ENCODE measurements at regions not wholly inside any gene's neighbourhood (a gene's known extent, or its start where the extent isn't known, plus 50 kb on each side); places are given as distances from the start of the nearest gene placed in this dataset.
A peak's percentile ranks its signal among the peaks of the same experiment; 100 is the strongest.

DNA sequence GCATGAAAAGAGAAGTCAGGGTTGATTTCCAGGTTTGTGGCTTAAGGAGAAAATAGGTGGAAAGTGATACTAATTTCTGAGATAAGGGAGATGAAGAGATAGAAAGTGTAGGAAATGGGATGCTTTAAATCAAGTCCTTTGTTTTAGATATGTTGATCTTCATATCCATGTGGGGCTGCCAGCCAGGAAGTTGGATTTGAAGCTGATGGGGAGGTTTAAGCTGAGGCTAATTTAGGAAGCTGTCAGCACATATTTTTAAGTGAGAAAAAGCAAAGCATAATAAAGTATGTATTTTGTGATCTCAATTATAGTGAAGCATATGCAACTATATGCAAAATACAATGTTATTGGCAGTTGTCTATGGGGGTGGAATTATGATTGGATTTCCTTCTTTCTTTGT, 428.4 kb downstream of the CSNK1G3 start (continued):
- TF ChIP-seq, protein P1, sequence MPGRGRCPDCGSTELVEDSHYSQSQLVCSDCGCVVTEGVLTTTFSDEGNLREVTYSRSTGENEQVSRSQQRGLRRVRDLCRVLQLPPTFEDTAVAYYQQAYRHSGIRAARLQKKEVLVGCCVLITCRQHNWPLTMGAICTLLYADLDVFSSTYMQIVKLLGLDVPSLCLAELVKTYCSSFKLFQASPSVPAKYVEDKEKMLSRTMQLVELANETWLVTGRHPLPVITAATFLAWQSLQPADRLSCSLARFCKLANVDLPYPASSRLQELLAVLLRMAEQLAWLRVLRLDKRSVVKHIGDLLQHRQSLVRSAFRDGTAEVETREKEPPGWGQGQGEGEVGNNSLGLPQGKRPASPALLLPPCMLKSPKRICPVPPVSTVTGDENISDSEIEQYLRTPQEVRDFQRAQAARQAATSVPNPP (CRISPR knock-in tag; IDR thresholded peaks at IDR 0.05), result no peak
- TF ChIP-seq RXRA (CRISPR knock-in tag; IDR thresholded peaks at IDR 0.05), result no peak
- no peak for TF ChIP-seq RBM22 (optimal IDR thresholded peaks at IDR 0.05; ENCODE audit: low read length)
- TF ChIP-seq, protein P2, sequence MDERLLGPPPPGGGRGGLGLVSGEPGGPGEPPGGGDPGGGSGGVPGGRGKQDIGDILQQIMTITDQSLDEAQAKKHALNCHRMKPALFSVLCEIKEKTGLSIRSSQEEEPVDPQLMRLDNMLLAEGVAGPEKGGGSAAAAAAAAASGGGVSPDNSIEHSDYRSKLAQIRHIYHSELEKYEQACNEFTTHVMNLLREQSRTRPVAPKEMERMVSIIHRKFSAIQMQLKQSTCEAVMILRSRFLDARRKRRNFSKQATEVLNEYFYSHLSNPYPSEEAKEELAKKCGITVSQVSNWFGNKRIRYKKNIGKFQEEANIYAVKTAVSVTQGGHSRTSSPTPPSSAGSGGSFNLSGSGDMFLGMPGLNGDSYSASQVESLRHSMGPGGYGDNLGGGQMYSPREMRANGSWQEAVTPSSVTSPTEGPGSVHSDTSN (CRISPR knock-in tag; IDR thresholded peaks at IDR 0.05), result no peak
- no peak for TF ChIP-seq NFRKB (IDR thresholded peaks at IDR 0.05)
- TF ChIP-seq ZNF878 (CRISPR knock-in tag; IDR thresholded peaks at IDR 0.05), result no peak
- TF ChIP-seq ZNF121 (CRISPR knock-in tag; IDR thresholded peaks at IDR 0.05), result no peak
- TF ChIP-seq ZZZ3 (CRISPR knock-in tag; IDR thresholded peaks at IDR 0.05; ENCODE audit: borderline replicate concordance), result no peak
- TF ChIP-seq NFYB (CRISPR knock-in tag; IDR thresholded peaks at IDR 0.05), result no peak

DNA sequence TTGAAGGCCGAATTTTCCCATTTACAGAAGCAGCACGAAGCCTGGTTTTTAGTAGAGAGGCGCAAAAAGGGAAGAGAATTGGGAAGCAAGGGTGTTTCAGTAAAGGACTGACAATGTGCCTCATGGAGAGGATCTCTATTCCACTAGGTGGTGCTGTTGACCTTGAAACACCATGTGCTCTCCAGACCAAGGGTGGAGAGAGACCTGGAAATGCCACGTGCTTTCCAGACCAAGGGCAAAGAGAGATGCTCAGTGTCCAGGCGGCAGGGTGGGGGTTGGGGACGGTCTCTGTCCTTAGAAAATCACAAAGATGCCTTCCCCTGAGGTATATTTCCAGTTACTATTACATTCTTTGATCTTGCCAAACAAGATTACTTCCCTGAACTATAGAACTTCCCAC, 425.3 kb downstream of the CSNK1G3 start:
- Histone ChIP-seq H3K27me3 (ENCODE audit: control insufficient read depth in 1 of 2, insufficient read depth in 2 of 2, low read length in 2 of 2) (no peaks in the 10 kb centered on the region), H3K36me3 (replicated peaks in 1 of 2; ENCODE audit: control insufficient read depth in 1 of 2, insufficient read depth in 2 of 2, low read length in 2 of 2) (no peaks in the 10 kb centered on the region), H3K4me3 (replicated peaks in 1 of 3; ENCODE audit: insufficient read depth in 1 of 3, low read depth in 2 of 3, low read length in 3 of 3) (no peak overlapping the region), H4K20me1 (ENCODE audit: insufficient read depth, low read length) (no peaks in the 10 kb centered on the region), H3K4me1 (ENCODE audit: insufficient read depth, low read length) (no peaks in the 10 kb centered on the region), H2AFZ (ENCODE audit: low read length) (no peak overlapping the region), H3K4me2 (ENCODE audit: low read depth, low read length) (no peak overlapping the region), H3K9ac (ENCODE audit: insufficient read depth, low read depth, low read length) (no peak overlapping the region), H3K9me3 (ENCODE audit: low read length) (peaks cover 6% of the 10 kb centered on the region), H3K79me2 (ENCODE audit: insufficient read depth, low read length) (no peaks in the 10 kb centered on the region), H3K27ac (ENCODE audit: extremely low read length, insufficient read depth, low read length) (no peak overlapping the region)
- CTCF ChIA-PET (ENCODE audit: low intra/inter-chr PET ratio, low total read pairs), result no interaction called here
- 19% methylated on average over 6 of the region's 6 CpGs for WGBS (ENCODE audit: low lambda C conversion rate)
- FAIRE-seq, result peak; percentile 83
- intact Hi-C loops (cut with micrococcal nuclease; ENCODE audit: unreplicated experiment), result loop anchor here (1.0 to 10.0 kb wide), 4 partner anchors 350 to 1898 kb away; no protein-coding TSS in a partner anchor
- POLR2A ChIA-PET, result no interaction called here
- in situ Hi-C loops (cut with HindIII; ENCODE audit: extremely low pct_ligation_motif_present, low pct_unique_long_range_greater_than_20kb), result no loop called here
- no TSS peak for BruUV-seq (replicated peaks)
- peak; percentile 65 for DNase-seq (ENCODE audit: low spot score)
- peak; percentile 95 for ATAC-seq
- TF ChIP-seq MYC (CRISPR knock-in tag; IDR thresholded peaks at IDR 0.05; ENCODE audit: borderline replicate concordance), result peak; percentile 86
- 0 out of 2 replicates have a peak, but pooled peaks have one; percentile 42 for TF ChIP-seq CBX5 (CRISPR knock-in tag; IDR thresholded peaks at IDR 0.05; ENCODE audit: borderline replicate concordance)
- TF ChIP-seq GATAD2A (CRISPR knock-in tag; IDR thresholded peaks at IDR 0.05), result 0 out of 2 replicates have a peak, but pooled peaks have one; percentile 26
- peak; percentile 78 for TF ChIP-seq SMC3 (IDR thresholded peaks at IDR 0.05; ENCODE audit: low read length)
- TF ChIP-seq, protein P3, sequence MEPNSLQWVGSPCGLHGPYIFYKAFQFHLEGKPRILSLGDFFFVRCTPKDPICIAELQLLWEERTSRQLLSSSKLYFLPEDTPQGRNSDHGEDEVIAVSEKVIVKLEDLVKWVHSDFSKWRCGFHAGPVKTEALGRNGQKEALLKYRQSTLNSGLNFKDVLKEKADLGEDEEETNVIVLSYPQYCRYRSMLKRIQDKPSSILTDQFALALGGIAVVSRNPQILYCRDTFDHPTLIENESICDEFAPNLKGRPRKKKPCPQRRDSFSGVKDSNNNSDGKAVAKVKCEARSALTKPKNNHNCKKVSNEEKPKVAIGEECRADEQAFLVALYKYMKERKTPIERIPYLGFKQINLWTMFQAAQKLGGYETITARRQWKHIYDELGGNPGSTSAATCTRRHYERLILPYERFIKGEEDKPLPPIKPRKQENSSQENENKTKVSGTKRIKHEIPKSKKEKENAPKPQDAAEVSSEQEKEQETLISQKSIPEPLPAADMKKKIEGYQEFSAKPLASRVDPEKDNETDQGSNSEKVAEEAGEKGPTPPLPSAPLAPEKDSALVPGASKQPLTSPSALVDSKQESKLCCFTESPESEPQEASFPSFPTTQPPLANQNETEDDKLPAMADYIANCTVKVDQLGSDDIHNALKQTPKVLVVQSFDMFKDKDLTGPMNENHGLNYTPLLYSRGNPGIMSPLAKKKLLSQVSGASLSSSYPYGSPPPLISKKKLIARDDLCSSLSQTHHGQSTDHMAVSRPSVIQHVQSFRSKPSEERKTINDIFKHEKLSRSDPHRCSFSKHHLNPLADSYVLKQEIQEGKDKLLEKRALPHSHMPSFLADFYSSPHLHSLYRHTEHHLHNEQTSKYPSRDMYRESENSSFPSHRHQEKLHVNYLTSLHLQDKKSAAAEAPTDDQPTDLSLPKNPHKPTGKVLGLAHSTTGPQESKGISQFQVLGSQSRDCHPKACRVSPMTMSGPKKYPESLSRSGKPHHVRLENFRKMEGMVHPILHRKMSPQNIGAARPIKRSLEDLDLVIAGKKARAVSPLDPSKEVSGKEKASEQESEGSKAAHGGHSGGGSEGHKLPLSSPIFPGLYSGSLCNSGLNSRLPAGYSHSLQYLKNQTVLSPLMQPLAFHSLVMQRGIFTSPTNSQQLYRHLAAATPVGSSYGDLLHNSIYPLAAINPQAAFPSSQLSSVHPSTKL (CRISPR knock-in tag; IDR thresholded peaks at IDR 0.05), result peak; percentile 16; the same call in 1 of the 2 replicates
- 0 out of 2 replicates have a peak, but pooled peaks have one; percentile 27 for TF ChIP-seq BORCS8-MEF2B (CRISPR knock-in tag; IDR thresholded peaks at IDR 0.05)
- TF ChIP-seq TCF7 (IDR thresholded peaks at IDR 0.05; ENCODE audit: low read depth), result no peak
- TF ChIP-seq, protein P4, sequence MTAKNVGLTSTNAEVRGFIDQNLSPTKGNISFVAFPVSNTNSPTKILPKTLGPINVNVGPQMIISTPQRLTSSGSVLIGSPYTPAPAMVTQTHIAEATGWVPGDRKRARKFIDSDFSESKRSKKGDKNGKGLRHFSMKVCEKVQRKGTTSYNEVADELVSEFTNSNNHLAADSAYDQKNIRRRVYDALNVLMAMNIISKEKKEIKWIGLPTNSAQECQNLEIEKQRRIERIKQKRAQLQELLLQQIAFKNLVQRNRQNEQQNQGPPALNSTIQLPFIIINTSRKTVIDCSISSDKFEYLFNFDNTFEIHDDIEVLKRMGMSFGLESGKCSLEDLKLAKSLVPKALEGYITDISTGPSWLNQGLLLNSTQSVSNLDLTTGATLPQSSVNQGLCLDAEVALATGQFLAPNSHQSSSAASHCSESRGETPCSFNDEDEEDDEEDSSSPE (CRISPR knock-in tag; IDR thresholded peaks at IDR 0.05), result peak; percentile 39; the same call in 1 of the 2 replicates
- no peak for TF ChIP-seq RAD51 (IDR thresholded peaks at IDR 0.05; ENCODE audit: borderline replicate concordance)
- TF ChIP-seq ARNTL (CRISPR knock-in tag; IDR thresholded peaks at IDR 0.05), result peak; percentile 55; the same call in 1 of the 2 replicates
- no peak for TF ChIP-seq TCF7L2 (IDR thresholded peaks at IDR 0.05; ENCODE audit: low read depth, low read length)
